ENCODE measurements at regions not wholly inside any gene's neighbourhood (a gene's known extent, or its start where the extent isn't known, plus 50 kb on each side); places are given as distances from the start of the nearest gene placed in this dataset.
A peak's percentile ranks its signal among the peaks of the same experiment; 100 is the strongest.

GRCh38 chr16:73204359-73205152, 156.6 kb upstream of the ZFHX3 start:
- no peak for DNase-seq

DNA sequence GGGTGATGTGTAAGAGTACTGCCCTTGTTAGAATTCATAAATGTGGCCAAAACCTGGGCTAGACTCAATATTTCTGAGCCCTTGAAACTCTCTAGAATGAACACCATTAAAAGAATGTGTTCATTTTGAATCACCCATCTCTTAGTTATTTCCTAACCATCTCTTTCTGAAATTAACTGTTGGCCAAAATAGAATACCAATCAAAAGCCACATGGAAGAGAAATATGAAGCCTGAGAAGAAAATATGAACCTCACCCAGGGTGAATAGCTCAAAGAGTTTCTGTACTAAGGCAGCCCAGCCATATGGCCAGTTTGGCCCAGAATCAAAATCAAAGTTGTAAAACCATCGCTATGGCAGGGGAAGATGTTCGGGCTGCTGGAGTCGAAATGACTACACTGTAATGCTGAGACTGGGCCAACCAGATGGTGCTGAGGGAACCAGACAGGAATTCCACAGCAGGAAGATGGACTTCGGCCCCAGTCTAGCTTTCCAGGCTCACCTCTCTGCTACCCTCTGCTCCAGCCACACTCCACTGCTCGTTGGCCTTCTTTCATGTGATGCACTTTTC, 154.3 kb upstream of the ZFHX3 start:
- no peak for DNase-seq

DNA sequence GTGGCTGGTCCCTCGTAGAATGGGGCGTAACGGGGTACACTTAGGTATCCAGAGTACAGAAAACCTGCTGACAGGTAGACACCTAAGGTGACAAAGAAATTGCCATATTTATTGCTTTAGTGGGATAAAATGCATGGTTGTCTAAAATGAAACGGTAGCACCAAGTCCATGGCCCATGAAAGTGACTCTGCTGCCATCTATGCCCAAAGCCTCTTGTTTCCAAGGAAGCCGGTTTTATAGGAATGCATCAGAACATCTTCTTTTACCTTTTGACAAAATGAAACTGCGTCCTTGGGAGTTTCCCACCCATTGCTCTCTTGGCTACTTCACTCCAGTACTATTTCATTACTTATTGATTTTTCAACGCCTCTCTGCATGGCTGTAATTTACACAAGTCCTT, 151.3 kb upstream of the ZFHX3 start:
- DNase-seq, result no peak

GRCh38 chr16:73198481-73198880, 150.6 kb upstream of the ZFHX3 start:
- no peak for DNase-seq

DNA sequence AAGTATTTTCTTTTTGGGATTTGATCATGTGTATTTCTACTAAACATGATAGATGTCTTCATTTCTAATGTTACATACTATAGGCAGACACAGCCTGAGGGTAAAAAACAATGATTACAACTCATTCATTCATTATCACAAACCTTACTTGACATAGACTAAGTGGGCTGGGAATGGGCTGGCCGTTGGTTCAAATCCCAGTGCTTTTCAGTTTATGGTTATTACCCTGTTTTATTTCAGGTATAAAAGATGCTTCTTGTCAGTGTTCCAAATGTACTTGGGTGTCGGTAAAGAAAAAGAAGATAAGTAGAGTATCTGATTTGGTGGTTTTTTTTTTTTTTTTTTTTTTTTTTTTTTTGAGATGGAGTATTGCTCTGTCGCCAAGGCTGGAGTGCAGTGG, 149.7 kb upstream of the ZFHX3 start:
- no peak for DNase-seq

DNA sequence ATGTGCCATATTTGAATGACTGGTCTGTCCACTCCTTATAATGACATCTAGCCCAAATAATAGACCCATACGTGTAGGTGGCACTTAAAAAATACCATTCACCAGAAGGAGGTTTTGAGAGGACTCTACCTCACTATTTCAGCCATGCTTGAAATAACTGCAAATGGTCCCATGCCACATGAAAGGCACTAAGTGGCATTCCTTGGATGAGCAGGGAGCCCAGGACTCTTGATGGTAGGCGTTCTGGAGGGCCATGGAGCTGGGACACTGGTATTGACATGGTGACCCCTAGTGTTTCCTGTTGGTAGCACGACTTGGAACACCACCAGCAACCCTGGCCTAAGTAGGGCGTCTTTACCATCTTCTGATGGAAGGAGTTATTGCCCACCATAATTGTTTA, 148.7 kb upstream of the ZFHX3 start:
- DNase-seq, result peak; percentile 68

DNA sequence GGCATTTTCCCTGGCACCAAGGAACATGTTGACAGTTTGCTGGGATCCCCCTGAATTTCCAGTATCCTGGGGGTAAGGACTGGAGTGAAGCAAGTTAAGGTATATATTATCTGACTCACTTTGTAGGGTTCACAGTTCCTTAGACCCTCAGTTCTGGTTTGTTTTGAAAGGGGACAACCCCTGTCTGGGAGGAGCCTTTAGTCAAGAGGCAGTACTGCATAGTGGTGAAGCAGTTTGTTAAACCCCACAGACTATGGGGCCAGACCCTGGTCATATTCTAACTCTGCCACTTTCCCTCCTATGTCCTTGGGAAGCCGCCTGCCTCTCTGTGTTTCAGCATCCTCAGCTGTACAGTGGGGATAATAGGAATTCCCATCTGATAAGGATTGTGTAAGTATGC, 145.5 kb upstream of the ZFHX3 start:
- no peak for DNase-seq

- DNase-seq, result no peak
Observed at GRCh38 chr16:73192232-73192894, 144.4 kb upstream of the ZFHX3 start.

DNA sequence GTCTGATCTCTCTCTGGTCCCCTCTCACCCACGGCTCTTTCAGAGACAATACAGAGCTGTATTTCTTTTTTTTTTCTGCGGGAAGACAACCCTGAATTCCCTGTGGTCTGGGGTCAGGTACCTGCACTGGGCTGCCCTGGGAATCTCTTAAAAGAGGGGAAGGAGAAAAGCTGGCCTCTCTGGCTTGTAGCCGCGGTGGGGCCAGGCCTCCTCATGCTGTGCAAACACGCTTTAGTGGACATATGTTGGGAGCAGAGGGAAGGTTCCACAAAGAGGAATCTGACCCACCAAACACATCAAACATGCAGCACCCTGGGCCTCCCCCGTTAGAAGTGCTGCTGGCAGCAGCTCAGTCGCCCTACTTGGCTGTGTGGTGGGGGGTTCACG, 143.7 kb upstream of the ZFHX3 start:
- DNase-seq, result no peak

DNA sequence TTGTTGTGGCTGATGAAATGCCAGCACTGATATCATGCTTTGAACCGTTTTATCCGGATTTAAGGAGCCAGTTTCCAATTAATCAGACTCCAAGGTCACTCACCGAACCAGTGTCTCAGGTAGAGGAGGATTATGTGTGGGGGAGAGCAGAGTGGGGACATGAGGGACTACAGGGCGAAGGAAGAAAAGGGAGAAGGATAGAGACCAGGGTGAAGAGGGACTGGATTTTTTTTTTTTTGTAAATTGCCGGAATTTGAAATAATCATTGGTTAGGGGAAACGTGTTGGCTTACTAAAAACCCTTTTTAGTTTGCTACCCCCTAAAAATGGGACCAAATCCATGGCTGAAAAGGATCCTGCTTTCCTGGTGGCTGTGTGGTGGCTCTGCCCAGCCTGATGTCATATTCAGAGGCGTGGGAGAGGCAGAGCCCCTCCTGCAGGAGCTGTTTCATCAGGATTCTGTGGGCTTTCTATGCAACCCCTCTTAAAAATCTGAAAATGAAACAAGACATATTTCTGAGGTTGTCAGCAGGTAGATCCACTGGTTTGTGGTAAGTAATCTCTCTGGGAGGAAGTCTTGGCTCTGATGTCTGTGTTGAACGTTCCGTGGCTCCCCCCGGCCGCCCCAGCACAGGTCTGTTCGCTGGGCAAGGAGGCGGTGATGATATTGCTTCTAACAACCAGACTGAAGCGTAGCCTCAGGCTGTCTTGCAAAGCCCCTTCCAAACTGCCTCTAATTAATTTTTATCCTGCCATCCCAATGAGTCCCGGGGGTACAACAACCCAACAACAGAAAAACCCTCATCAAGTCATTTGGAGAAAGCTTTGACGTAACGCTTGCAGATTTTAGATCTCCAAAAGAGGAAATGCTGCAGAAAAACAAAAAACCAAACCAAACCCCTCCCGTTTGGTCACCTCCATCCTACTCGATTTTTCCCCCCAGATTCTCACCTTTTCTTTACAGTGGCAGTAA, 143.0 kb upstream of the ZFHX3 start:
- no peak for DNase-seq

DNA sequence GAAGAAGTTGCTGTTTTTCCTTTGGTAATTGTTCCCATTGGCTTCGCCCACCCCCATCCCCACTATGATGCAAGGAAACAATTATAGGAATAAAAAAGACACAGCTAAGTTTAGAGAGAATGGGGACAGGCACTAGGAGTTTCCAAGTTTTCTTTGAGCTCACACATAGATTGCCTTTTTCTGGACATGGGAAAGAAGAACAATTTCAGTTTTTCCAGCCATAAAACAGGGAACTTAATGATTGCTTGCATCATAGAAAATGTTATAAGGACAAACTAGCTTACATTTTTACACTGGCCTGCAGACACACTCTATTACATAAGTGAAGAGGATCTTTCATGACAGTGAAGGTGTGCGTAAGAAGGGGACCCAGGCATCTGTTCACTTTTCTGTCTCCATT, 142.3 kb upstream of the ZFHX3 start:
- no peak for DNase-seq

GRCh38 chr16:73189136-73189535, 141.2 kb upstream of the ZFHX3 start:
- no peak for DNase-seq

GRCh38 chr16:73186752-73187601, 139.0 kb upstream of the ZFHX3 start:
- no peak for DNase-seq

GRCh38 chr16:73185737-73186136, 137.8 kb upstream of the ZFHX3 start:
- DNase-seq, result no peak

- no peak for DNase-seq
Observed at GRCh38 chr16:73183611-73184092, 135.7 kb upstream of the ZFHX3 start.

- no peak for DNase-seq
Observed at GRCh38 chr16:73179705-73180331, 131.9 kb upstream of the ZFHX3 start.

- no peak for DNase-seq
Observed at GRCh38 chr16:73177729-73178295, 129.9 kb upstream of the ZFHX3 start.

GRCh38 chr16:73176577-73177013, 128.7 kb upstream of the ZFHX3 start:
- no peak for DNase-seq

GRCh38 chr16:73172973-73173709, 125.2 kb upstream of the ZFHX3 start:
- DNase-seq, result no peak
